ENCODE measurements at regions not wholly inside any gene's neighbourhood (a gene's known extent, or its start where the extent isn't known, plus 50 kb on each side); places are given as distances from the start of the nearest gene placed in this dataset.

DNA sequence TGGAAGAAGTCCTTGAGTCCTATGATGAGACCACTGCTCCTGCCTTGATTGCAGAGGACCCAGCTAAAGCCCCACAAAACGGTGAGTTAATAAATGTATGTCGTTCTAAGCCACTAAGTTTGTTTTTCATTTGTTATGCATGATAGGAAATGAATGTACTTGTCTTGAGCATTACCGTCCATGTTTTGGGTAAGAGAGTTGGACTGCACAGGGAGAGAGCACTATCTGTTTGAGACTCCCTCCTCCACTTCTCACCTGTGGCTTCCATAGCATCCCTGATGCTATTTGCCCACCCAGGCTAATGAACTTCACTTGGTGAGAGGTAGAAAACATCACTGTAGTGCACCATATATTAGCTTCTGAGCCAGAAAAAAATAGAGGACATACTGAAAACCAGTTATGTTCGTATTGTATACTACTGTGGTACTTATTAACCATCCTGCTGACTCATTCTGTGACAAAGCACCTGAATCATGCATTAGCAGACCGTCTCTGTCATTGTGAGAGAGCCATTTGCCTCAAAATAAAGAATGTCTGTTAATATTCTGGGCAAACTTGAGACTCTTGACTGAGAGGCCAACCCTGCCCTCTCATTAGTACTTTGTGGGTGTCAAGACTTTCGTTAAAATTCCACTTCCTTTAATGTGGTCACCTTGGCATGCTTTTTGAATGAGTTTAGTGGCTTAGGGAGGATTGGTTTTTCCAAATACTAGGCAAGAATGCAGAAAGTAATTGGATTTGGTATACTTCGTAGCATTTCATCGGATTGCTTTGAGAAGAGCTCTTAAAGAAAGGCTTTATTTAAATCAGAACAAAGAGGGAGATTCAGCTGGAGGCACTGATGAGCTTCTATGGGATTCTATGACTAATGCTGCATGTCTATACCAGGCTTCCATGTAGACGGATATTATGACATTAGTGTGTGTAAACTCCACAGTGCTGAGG, 99.3 kb upstream of the GRPR start:
- DNase-seq, result no peak
- H3K9me3 ChIP-seq, result no peaks in the 10 kb centered on the region
- no peak overlapping the region for H3K27ac ChIP-seq
- intact Hi-C loops (cut with DNase I; ENCODE audit: low total_unique reads), result no loop called here
- TF ChIP-seq, protein P1, sequence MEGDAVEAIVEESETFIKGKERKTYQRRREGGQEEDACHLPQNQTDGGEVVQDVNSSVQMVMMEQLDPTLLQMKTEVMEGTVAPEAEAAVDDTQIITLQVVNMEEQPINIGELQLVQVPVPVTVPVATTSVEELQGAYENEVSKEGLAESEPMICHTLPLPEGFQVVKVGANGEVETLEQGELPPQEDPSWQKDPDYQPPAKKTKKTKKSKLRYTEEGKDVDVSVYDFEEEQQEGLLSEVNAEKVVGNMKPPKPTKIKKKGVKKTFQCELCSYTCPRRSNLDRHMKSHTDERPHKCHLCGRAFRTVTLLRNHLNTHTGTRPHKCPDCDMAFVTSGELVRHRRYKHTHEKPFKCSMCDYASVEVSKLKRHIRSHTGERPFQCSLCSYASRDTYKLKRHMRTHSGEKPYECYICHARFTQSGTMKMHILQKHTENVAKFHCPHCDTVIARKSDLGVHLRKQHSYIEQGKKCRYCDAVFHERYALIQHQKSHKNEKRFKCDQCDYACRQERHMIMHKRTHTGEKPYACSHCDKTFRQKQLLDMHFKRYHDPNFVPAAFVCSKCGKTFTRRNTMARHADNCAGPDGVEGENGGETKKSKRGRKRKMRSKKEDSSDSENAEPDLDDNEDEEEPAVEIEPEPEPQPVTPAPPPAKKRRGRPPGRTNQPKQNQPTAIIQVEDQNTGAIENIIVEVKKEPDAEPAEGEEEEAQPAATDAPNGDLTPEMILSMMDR (IDR thresholded peaks at IDR 0.05), result no peak
- no peak overlapping the region for H3K4me3 ChIP-seq
- H3K36me3 ChIP-seq, result no peaks in the 10 kb centered on the region
- H3K27me3 ChIP-seq, result no peaks in the 10 kb centered on the region
- H3K4me1 ChIP-seq, result no peaks in the 10 kb centered on the region

DNA sequence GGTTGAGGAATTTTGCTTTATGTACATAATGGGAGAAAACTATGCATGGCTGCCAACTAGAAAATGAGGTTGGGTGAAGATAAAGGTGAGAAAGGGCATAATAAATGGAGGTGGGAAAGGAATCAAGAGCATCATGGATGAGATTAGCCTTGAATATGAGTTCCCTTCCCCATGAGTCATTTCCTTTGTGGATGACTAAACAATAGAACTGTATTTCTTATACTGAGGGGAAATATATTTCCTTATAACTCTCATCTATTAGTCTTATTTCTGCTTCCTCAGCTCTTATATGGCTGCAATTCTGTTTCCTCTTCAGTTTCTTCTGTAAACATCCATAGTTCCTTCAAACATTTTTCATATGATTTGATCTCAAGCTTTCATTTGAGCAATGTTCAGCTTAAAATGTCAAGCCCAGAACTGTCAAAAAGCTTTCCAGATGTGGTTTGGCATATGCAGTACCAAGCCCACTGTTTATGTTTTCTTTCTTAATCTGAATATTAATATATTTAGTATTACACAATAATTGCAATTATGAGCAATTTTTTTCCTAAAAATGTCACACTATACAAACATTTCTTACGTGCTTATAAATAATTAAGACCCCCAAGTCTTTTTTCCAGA, 100.7 kb upstream of the GRPR start:
- Histone ChIP-seq H3K36me3 (no peaks in the 10 kb centered on the region), H3K27me3 (no peaks in the 10 kb centered on the region), H3K9me3 (no peaks in the 10 kb centered on the region), H3K4me3 (no peak overlapping the region), H3K4me1 (no peaks in the 10 kb centered on the region), H3K27ac (no peak overlapping the region)
- no peak for DNase-seq
- intact Hi-C loops (cut with DNase I; ENCODE audit: low total_unique reads), result no loop called here
- TF ChIP-seq, protein P1 (IDR thresholded peaks at IDR 0.05), result no peak

DNA sequence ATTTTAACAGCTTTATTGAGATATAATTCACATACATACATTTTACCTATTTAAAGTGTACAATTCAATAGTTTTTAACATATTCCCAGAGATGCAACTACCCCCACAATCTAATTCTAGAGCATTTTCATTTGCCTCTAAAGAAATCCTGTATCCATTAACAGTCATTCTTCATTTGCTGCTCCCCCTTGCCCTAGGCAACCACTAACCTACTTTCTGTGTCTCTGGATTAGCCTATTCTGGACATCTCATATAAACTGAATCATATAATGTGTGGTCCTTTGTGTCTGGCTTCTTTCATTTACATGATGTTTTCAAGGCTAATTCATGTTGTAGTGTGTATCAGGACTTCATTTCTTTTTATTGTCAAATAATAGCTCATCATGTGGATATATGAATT, 105.1 kb upstream of the GRPR start:
- TF ChIP-seq, protein P1 (IDR thresholded peaks at IDR 0.05), result no peak
- H3K4me1 ChIP-seq, result no peaks in the 10 kb centered on the region
- H3K4me3 ChIP-seq, result no peak overlapping the region
- intact Hi-C loops (cut with DNase I; ENCODE audit: low total_unique reads), result no loop called here
- no peak for DNase-seq
- no peaks in the 10 kb centered on the region for H3K27me3 ChIP-seq
- H3K27ac ChIP-seq, result no peak overlapping the region
- no peaks in the 10 kb centered on the region for H3K36me3 ChIP-seq
- no peaks in the 10 kb centered on the region for H3K9me3 ChIP-seq

DNA sequence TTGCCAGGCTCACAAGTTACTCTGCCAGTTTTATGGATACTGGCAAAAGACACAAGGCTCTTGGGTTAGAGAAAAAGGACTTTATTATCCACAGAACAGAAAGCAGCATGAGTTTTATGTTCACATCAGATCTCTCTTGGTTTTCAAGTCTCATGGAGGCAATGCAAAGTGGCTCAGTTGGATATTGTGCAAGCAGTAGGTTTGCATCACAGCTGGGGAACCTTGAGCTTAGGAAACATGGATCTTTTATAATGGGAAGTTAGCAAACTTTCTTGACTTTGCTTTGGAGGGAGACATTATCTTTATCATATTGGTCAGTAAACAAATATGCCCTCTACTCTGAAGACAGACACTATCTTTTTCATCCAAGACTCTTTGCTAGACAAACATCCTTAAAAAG, 109.2 kb upstream of the GRPR start:
- Histone ChIP-seq H3K36me3 (no peaks in the 10 kb centered on the region), H3K27me3 (no peaks in the 10 kb centered on the region), H3K9me3 (no peaks in the 10 kb centered on the region), H3K4me3 (no peak overlapping the region), H3K4me1 (no peaks in the 10 kb centered on the region), H3K27ac (no peak overlapping the region)
- DNase-seq, result no peak
- TF ChIP-seq, protein P1 (IDR thresholded peaks at IDR 0.05), result no peak
- intact Hi-C loops (cut with DNase I; ENCODE audit: low total_unique reads), result no loop called here

DNA sequence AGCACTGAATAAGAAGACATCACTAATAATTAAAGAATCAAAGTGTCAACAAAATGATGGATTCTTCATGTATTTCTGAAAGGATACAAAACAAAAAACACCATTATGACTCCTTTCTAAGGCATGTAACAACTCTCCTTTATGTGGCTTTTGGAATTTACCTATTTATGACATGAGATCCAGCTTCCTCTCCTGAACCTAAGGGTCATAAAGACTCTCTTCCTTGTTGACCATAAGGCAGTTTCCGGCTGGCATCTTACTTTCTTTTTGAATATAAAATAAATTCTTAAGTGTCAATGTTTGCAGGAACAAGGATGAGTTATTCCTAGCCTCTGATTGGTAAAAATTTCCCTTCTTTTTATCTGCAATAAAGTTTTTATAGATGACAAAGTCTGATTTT, 111.1 kb upstream of the GRPR start:
- TF ChIP-seq, protein P1 (IDR thresholded peaks at IDR 0.05), result no peak
- H3K27me3 ChIP-seq, result no peaks in the 10 kb centered on the region
- intact Hi-C loops (cut with DNase I; ENCODE audit: low total_unique reads), result no loop called here
- no peak overlapping the region for H3K4me3 ChIP-seq
- H3K9me3 ChIP-seq, result no peaks in the 10 kb centered on the region
- H3K4me1 ChIP-seq, result no peaks in the 10 kb centered on the region
- no peak for DNase-seq
- H3K27ac ChIP-seq, result no peak overlapping the region
- H3K36me3 ChIP-seq, result no peaks in the 10 kb centered on the region

Measured in tibial artery (tissue), 4 donors.